ENCODE measurements at regions not wholly inside any gene's neighbourhood (a gene's known extent, or its start where the extent isn't known, plus 50 kb on each side); places are given as distances from the start of the nearest gene placed in this dataset.
"Not testable (repeated sequence)": the region's sequence is repeated elsewhere in the genome, so short reads cannot be mapped to it uniquely, and the experiment has no call there.

GRCh38 chr2:87184260-87184659, 162.6 kb upstream of the PLGLB1 start:
- TF ChIP-seq CREB3 (CRISPR knock-in tag; IDR thresholded peaks at IDR 0.05); ZFP41 (CRISPR knock-in tag; IDR thresholded peaks at IDR 0.05; ENCODE audit: borderline replicate concordance); ZFX (CRISPR knock-in tag; IDR thresholded peaks at IDR 0.05; ENCODE audit: low read depth); ATF6 (CRISPR knock-in tag; conservative IDR thresholded peaks at IDR 0.05): not testable (repeated sequence)
